Fibroblast of skin of abdomen (primary cell): ENCODE measurements at regions not wholly inside any gene's neighbourhood (a gene's known extent, or its start where the extent isn't known, plus 50 kb on each side); places are given as distances from the start of the nearest gene placed in this dataset.

Experiments
- DNase-seq: peaks from one replicate; pipeline ENCODE4 v3.0.0-alpha.2; 2013

- no peak for DNase-seq
Measured at GRCh38 chr15:31456354-31457060, 129.9 kb downstream of the KLF13 start.

DNA sequence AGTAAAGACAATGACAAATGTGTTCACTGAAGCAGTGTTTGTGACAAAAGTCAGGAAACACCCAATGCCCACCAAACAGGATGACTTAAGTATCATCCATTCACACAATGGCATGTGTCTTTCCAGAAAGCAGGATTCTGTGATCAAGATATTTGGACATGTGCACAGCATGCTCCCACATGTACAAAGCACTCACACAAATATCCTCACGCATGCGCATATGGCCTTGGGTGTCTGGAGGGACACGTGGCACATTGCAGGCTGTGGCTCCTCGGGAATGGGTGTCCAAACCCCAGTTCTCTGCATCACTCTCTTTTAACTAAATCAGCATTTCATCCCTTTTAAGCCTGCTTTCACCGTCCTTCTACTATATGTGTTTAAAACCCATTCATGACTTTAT, 130.5 kb downstream of the KLF13 start:
- DNase-seq = peak; percentile 57

DNA sequence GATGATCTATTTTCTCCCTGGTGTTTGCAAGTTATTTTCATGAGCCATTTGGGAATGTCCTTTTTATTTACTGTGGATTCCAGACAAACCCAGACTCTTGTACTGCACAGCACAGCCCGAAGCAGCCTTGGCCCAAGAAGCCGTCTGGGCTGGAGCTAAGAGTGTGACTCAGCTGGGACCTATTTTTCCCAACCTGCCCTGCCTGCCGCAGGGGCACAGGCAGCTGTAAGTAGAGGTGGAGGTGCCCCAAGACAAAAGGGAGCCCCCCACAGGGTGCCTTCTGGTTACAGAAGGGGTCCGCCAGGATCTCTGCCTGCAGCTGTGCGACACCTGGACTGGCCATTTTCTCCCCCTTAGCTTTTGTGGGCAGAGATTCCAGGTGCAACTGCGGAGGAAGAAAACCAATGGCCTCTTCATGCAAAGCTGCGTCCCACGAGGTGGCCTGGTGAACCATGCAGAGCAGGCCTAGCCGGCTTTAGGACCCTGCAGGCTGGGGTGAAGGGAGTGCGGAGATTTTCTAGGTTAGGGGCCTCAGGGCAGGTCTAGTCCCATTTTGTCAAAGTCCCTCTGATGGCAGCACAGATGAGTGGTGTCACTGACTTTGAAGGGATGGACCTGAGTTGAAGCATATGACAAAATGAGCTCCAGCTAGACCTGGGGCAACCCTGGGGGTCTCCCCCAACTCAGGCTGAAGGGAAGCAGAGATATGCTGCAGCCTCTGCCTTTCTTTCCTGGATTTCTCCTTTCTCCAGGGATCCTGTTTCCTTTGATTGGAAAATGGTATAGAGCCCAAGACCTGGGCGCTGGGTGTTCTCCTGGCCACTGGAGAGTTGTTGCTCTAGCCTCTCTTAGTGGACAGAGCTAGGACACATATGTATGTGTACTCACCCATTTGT, 131.2 kb downstream of the KLF13 start:
- peak; percentile 65 for DNase-seq

- DNase-seq = no peak
Measured at GRCh38 chr15:31458596-31459399, 132.2 kb downstream of the KLF13 start.

DNA sequence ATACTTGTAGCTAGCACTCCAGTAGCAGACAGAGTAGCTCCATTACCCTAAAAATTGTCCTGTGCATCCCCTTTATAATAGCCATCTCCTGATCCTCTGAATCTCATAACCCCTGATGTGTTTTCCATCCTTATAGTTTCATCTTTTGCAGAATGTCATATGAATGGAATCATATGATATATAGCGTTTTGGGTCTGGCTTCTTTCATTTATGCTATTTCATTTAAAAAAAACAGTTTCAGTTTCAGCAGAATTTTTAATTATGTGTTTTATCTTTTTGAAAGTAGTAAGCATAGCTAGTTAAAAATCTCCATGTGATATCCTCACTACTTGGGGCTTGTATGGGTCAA, 132.7 kb downstream of the KLF13 start:
- DNase-seq = no peak

- DNase-seq = no peak
Measured at GRCh38 chr15:31461375-31461774, 134.7 kb downstream of the KLF13 start.

DNA sequence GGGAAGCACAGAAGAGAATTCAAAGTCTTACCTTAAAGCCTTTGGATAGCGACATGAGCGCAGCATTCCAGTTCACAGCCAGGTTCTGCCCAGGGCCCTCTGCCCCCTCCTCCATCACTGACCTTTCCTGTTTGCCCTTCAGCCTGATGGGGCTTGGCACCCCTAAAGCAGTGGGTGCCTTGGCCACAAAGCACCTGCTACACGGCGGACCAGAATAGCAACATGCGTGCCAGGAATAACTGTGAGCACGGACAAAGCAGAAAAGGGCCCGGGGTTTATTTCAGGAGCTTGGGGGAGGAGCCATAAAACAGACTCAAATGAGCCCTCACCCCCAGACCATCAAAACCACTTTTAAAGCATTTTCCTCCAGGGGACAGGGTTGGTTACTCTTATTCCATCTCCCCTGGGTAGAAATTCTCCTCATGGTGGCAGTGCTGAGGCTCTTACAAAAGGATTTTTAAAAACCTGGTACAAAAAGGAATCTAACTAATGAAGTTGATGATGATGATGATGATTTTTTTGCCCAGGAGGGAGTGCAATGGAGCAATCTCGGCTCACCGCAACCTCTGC, 135.4 kb downstream of the KLF13 start:
- DNase-seq = no peak

DNA sequence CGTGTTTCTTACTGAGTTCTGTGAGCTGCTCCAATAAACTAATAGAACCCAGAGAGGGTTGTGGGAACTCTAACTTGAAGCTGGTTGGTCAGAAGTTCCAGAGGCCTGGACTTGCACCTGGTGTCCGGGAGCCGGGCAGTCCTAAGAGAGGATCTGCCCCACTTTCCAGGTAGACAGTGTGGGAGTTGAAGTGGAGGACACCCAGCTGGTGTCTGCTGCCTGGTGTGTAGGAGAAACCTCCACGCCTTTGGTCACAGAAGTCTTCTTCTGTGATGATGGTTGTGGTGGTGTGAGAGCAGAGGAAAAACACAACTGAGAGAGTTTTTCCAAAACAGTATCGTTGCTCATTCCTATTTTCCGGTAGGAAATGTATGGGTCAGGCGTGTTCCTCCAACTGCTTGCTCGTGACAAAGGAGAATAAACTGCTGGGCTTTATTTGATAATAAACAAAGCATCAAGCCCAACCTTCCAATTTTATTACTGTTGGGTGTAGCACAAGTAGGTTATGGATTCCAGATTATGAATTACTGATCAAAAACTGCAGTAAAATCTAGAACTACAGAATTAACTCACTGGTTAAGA, 137.0 kb downstream of the KLF13 start:
- DNase-seq = no peak

DNA sequence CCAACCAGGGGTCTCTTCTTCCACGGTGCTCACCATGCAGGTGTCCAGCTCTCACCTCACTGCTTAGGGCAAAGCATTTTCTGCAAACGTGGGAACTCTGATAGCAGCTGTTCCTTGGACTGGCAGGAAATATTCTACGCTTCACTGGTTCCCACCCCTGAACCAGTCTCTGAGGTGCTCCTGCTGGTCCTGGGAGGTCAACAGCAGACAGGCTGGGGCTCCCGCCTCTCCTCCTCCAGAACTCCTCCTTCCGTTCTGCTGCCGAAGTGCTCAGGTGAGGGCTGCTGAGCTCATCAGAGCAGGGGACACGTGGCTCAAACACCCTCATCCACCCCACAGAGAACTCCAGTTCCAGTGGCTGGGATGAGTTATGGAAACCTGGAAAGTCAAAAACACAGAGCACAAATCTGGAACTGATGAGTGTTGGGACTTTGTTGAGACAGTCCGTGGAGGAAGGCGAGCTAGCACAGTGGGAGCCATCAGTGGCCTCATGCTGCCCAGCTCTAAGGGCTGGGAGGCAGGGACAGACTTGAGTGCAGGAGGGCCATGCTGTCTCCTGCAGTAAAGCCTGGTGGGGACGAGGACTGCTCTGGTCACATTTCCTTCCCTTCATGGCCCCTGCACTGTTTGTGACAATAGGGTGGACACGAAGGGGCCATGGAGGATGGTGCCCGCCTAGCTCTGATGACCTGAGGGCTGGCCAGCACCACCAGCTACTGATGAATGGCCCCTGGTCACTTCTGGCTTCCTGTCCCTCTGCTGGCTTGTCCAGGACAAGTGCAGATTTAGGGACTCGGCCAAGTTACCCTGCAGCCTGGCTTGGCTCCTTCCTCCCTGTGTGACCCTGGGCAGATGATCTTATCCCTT, 137.8 kb downstream of the KLF13 start:
- no peak for DNase-seq

GRCh38 chr15:31465083-31465955, 138.7 kb downstream of the KLF13 start:
- no peak for DNase-seq

GRCh38 chr15:31467361-31467760, 140.7 kb downstream of the KLF13 start:
- DNase-seq = no peak

- no peak for DNase-seq
Measured at GRCh38 chr15:31468911-31469785, 142.5 kb downstream of the KLF13 start.

DNA sequence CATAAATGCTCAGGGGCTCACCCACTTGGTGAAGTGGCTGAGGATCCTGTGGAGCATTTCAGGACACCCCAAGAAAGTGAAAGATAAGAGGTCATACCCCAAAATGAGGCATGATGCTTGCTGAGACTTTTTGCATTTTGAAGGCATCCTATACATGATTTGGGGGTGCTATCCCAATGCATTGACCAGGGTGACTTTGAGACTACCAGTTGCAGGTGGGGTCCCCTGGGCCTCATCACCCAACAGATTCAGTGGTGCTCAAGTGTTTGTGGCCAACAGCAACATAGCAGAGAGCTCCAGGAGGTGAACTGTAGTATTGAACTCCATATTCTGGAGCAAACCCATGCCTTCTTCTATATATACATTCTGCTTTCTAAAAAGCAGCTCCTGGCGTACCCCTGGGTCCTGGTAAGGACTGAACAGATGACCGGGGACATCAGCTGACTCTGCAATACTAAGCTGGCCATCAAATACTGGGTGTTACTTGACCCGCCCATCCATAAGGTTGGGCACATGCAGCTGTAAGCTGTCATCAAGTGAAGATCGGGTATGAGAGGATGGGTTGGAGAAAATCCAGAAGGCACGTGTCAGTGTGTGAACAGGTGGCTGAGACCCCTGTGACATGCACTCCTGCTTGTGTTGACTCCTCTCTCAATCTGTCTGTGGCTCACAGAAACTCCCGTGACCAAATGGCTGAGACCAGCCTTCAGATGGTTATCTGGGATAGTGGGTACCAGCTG, 143.3 kb downstream of the KLF13 start:
- DNase-seq = no peak

DNA sequence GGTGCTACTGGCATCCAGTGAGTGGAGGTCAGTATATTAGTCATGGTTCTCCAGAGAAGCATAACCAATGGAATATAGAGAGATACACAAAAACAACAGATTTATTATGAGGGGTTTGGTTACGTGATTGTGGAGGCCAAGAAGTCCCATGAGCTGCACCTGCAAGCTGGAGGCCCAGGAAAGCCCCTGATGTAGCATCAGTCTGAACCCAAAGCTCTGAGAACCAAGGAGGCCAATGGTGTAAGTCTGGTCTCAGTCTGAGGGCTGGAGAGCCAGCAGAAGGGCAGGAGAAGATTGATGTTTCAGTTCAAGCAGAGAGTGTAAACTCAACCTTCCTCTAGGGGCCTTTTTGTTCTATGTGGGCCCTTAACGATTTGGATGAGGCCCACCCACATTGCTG, 144.1 kb downstream of the KLF13 start:
- DNase-seq = no peak

- DNase-seq = peak; percentile 93
Measured at GRCh38 chr15:31471731-31472430, 145.2 kb downstream of the KLF13 start.

DNA sequence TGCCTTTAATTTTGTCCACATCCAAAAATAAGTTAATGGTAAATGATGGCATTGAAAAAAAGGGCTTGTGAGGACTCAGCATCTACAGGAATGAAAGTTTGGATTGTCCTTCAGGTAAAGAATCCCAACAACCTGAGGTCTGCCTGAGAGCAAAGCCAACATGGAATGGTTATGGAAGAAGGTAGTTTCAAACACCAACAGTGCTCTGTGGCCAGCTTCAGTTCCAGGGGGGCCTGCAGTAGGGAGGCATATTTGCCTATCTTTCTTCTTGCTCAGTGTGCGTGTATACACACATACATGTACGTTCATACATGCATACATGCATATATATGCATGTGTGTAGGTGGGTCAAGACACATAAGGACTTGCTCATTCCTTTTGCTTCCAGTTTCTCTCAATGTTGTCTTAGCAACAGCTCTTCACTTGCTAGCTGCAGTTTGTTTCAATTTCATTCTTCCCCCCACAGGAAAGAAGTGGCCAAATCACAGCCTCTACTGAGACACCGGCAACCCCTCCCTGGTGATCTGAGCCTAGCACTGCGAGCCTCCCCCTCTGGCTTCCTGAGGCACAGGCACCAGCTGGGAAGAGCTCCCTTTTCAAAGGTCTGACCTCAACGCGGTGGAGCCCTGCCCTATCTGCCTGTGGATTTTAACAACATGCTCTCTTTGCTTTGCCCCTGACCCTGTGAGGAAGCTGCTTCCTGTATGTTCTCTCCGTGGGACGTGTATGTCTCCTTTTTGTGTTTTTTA, 146.2 kb downstream of the KLF13 start:
- peak; percentile 39 for DNase-seq

DNA sequence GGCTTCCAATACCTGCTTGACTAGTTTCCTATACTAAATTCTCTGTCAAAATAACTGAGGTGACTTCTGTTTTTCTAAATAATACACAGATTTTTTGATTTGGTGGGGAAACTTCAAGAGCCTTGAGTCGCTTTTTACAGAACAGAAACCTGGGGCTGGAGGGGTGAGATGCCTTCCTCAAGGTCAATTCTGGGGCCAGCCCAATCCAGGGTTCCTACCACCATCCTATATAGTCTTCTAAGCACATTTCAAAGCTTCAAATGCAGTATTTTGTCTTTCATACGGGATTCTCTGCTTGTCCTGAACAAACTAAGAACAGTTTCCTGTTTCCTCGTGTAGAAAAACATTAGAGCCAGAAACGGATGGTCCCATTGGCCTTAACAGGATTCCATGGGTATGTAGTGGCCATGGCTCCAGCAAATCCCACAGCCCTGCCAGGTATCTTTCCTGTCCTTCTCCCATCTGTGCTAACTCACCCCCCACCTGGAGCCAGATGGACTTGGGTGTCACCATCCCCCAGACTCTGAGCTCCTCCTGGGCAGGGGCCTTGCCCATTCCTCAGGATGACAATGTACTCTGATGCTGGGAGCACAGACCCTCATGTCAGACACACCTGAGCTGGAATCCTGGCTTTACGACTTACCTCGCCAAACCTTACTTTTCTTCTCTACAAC, 146.9 kb downstream of the KLF13 start:
- DNase-seq = no peak
